ENCODE measurements at regions not wholly inside any gene's neighbourhood (a gene's known extent, or its start where the extent isn't known, plus 50 kb on each side); places are given as distances from the start of the nearest gene placed in this dataset.

- no peak overlapping the region for H3K4me3 ChIP-seq
- ATAC-seq (ENCODE audit: insufficient number of reproducible peaks, low FRiP score, low read depth): no peak
- no peak for TF ChIP-seq CTCF (IDR thresholded peaks at IDR 0.05)
- no peaks in the 10 kb centered on the region for H3K4me1 ChIP-seq (ENCODE audit: control insufficient read depth in 1 of 2, low read depth in 2 of 2)
- no peaks in the 10 kb centered on the region for H3K27me3 ChIP-seq (replicated peaks; ENCODE audit: insufficient read depth)
- H3K27ac ChIP-seq: no peak overlapping the region
- no peak for DNase-seq (ENCODE audit: low spot score)
- no peaks in the 10 kb centered on the region for H3K36me3 ChIP-seq
- H3K9me3 ChIP-seq: no peaks in the 10 kb centered on the region
Observed at GRCh38 chr16:54400261-54400660, 113.7 kb upstream of the IRX3 start.

- DNase-seq (ENCODE audit: low spot score) (no peak), ATAC-seq (ENCODE audit: insufficient number of reproducible peaks, low FRiP score, low read depth) (no peak)
- Histone ChIP-seq H3K27me3 (replicated peaks; ENCODE audit: insufficient read depth) (no peaks in the 10 kb centered on the region), H3K9me3 (no peaks in the 10 kb centered on the region), H3K4me1 (ENCODE audit: control insufficient read depth in 1 of 2, low read depth in 2 of 2) (no peaks in the 10 kb centered on the region), H3K27ac (no peak overlapping the region), H3K4me3 (no peak overlapping the region), H3K36me3 (no peaks in the 10 kb centered on the region)
- TF ChIP-seq CTCF (IDR thresholded peaks at IDR 0.05): no peak
Observed at GRCh38 chr16:54398986-54399385, 112.4 kb upstream of the IRX3 start.

- Histone ChIP-seq H3K9me3 (no peaks in the 10 kb centered on the region), H3K36me3 (no peaks in the 10 kb centered on the region), H3K4me1 (ENCODE audit: control insufficient read depth in 1 of 2, low read depth in 2 of 2) (no peaks in the 10 kb centered on the region), H3K27ac (no peak overlapping the region), H3K4me3 (no peak overlapping the region), H3K27me3 (replicated peaks; ENCODE audit: insufficient read depth) (no peaks in the 10 kb centered on the region)
- DNase-seq (ENCODE audit: low spot score) (no peak), ATAC-seq (ENCODE audit: insufficient number of reproducible peaks, low FRiP score, low read depth) (no peak)
- no peak for TF ChIP-seq CTCF (IDR thresholded peaks at IDR 0.05)
Observed at GRCh38 chr16:54397838-54398237, 111.3 kb upstream of the IRX3 start.

- Histone ChIP-seq H3K9me3 (no peaks in the 10 kb centered on the region), H3K4me1 (ENCODE audit: control insufficient read depth in 1 of 2, low read depth in 2 of 2) (no peaks in the 10 kb centered on the region), H3K4me3 (no peak overlapping the region), H3K27me3 (replicated peaks; ENCODE audit: insufficient read depth) (no peaks in the 10 kb centered on the region), H3K27ac (no peak overlapping the region), H3K36me3 (no peaks in the 10 kb centered on the region)
- TF ChIP-seq CTCF (IDR thresholded peaks at IDR 0.05): no peak
- ATAC-seq (ENCODE audit: insufficient number of reproducible peaks, low FRiP score, low read depth) (no peak), DNase-seq (ENCODE audit: low spot score) (no peak)
Observed at GRCh38 chr16:54397190-54397835, 110.7 kb upstream of the IRX3 start.

GRCh38 chr16:54389836-54390494 lies 103.4 kb upstream of the IRX3 start:
- no peak overlapping the region for H3K4me3 ChIP-seq
- no peak overlapping the region for H3K27ac ChIP-seq
- ATAC-seq (ENCODE audit: insufficient number of reproducible peaks, low FRiP score, low read depth): no peak

More at GRCh38 chr16:54389836-54390494, 103.4 kb upstream of the IRX3 start:
- no peaks in the 10 kb centered on the region for H3K9me3 ChIP-seq
- no peaks in the 10 kb centered on the region for H3K4me1 ChIP-seq (ENCODE audit: control insufficient read depth in 1 of 2, low read depth in 2 of 2)
- no peak for DNase-seq (ENCODE audit: low spot score)
- no peak for TF ChIP-seq CTCF (IDR thresholded peaks at IDR 0.05)
- H3K27me3 ChIP-seq (replicated peaks; ENCODE audit: insufficient read depth): no peaks in the 10 kb centered on the region
- H3K36me3 ChIP-seq: no peaks in the 10 kb centered on the region

All from thoracic aorta (tissue), 2 donors.